GM19395 (cell line): ENCODE measurements at regions not wholly inside any gene's neighbourhood (a gene's known extent, or its start where the extent isn't known, plus 50 kb on each side); places are given as distances from the start of the nearest gene placed in this dataset.
A peak's percentile ranks its signal among the peaks of the same experiment; 100 is the strongest.

Experiments used
- ATAC-seq: cut with Tn5 transposase; IDR thresholded peaks from one replicate; pipeline ENCODE4 v1.9.1; 2021; ENCODE audit warnings: mild to moderate bottlenecking, moderate library complexity; ENCODE audit not compliant: unreplicated experiment

- peak; percentile 89 for ATAC-seq
Observed at GRCh38 chr15:94749811-94750617, 518.7 kb downstream of the MCTP2 start.

GRCh38 chr15:94760348-94760747 lies 529.0 kb downstream of the MCTP2 start:
- no peak for ATAC-seq

GRCh38 chr15:94761574-94761973 lies 530.2 kb downstream of the MCTP2 start:
- ATAC-seq: no peak

- no peak for ATAC-seq
Observed at GRCh38 chr15:94769089-94769488, 537.7 kb downstream of the MCTP2 start.

GRCh38 chr15:94770199-94770598 lies 538.8 kb downstream of the MCTP2 start:
- no peak for ATAC-seq

GRCh38 chr15:94777037-94777436 lies 545.7 kb downstream of the MCTP2 start:
- ATAC-seq: no peak

- no peak for ATAC-seq
Observed at GRCh38 chr15:94778840-94779239, 547.5 kb downstream of the MCTP2 start.

- ATAC-seq: no peak
Observed at GRCh38 chr15:94780166-94780565, 548.8 kb downstream of the MCTP2 start.

- no peak for ATAC-seq
Observed at GRCh38 chr15:94785091-94785490, 553.7 kb downstream of the MCTP2 start.

GRCh38 chr15:94791008-94791407 lies 559.6 kb downstream of the MCTP2 start:
- no peak for ATAC-seq

GRCh38 chr15:94791510-94791909 lies 560.1 kb downstream of the MCTP2 start:
- no peak for ATAC-seq

GRCh38 chr15:94792196-94792595 lies 560.8 kb downstream of the MCTP2 start:
- ATAC-seq: no peak

GRCh38 chr15:94793207-94793606 lies 561.8 kb downstream of the MCTP2 start:
- ATAC-seq: no peak

- ATAC-seq: no peak
Observed at GRCh38 chr15:94793641-94794040, 562.3 kb downstream of the MCTP2 start.

- no peak for ATAC-seq
Observed at GRCh38 chr15:94804613-94805012, 573.3 kb downstream of the MCTP2 start.

GRCh38 chr15:94815110-94815731 lies 583.9 kb downstream of the MCTP2 start:
- ATAC-seq: no peak

GRCh38 chr15:94815914-94816313 lies 584.6 kb downstream of the MCTP2 start:
- ATAC-seq: no peak

GRCh38 chr15:94829887-94830884 lies 598.8 kb downstream of the MCTP2 start:
- ATAC-seq: no peak

- no peak for ATAC-seq
Observed at GRCh38 chr15:94834000-94834399, 602.6 kb downstream of the MCTP2 start.

- no peak for ATAC-seq
Observed at GRCh38 chr15:94834494-94834893, 603.1 kb downstream of the MCTP2 start.

- no peak for ATAC-seq
Observed at GRCh38 chr15:94838281-94838680, 606.9 kb downstream of the MCTP2 start.
